GM12864 (cell line): ENCODE measurements at regions not wholly inside any gene's neighbourhood (a gene's known extent, or its start where the extent isn't known, plus 50 kb on each side); places are given as distances from the start of the nearest gene placed in this dataset.

Experiments used
- DNase-seq: peaks from one replicate; pipeline ENCODE4 v3.0.0-alpha.2; 2011; ENCODE audit warnings: low read depth
- H3K4me3 ChIP-seq: 2 replicates; pipeline ENCODE4 v1.5.1; 2011; ENCODE audit warnings: mild to moderate bottlenecking, low read depth, low read length, control low read depth
- CTCF ChIP-seq: IDR thresholded peaks from 2 replicates; pipeline ENCODE4 v1.5.1; 2011; ENCODE audit warnings: low read depth, mild to moderate bottlenecking, moderate library complexity, low read length, control low read depth, inconsistent platforms; ENCODE audit errors: missing control alignments

GRCh38 chr7:45241339-45242109 is 83.9 kb downstream of the RAMP3 start:
- DNase-seq: no peak

GRCh38 chr7:45242261-45242660 is 84.7 kb downstream of the RAMP3 start:
- no peak for TF ChIP-seq CTCF
- no peak for DNase-seq
- H3K4me3 ChIP-seq: no peak overlapping the region

More at GRCh38 chr7:45241339-45242109, 83.9 kb downstream of the RAMP3 start:
- no peak overlapping the region for H3K4me3 ChIP-seq
- TF ChIP-seq CTCF: no peak

GRCh38 chr7:45242698-45243097 is 85.1 kb downstream of the RAMP3 start:
- no peak overlapping the region for H3K4me3 ChIP-seq
- no peak for TF ChIP-seq CTCF
- no peak for DNase-seq

- H3K4me3 ChIP-seq: no peak overlapping the region
- TF ChIP-seq CTCF: no peak
- DNase-seq: no peak
These were observed 87.4 kb downstream of the RAMP3 start for GRCh38 chr7:45244981-45245380.

GRCh38 chr7:45246339-45246738 is 88.7 kb downstream of the RAMP3 start:
- no peak for TF ChIP-seq CTCF
- no peak overlapping the region for H3K4me3 ChIP-seq
- DNase-seq: no peak

GRCh38 chr7:45252248-45252647 is 94.7 kb downstream of the RAMP3 start:
- no peak for DNase-seq
- no peak for TF ChIP-seq CTCF

GRCh38 chr7:45252857-45253256 is 95.3 kb downstream of the RAMP3 start:
- no peak overlapping the region for H3K4me3 ChIP-seq
- no peak for DNase-seq
- TF ChIP-seq CTCF: no peak

More at GRCh38 chr7:45252248-45252647, 94.7 kb downstream of the RAMP3 start:
- H3K4me3 ChIP-seq: no peak overlapping the region
